ENCODE measurements at regions not wholly inside any gene's neighbourhood (a gene's known extent, or its start where the extent isn't known, plus 50 kb on each side); places are given as distances from the start of the nearest gene placed in this dataset.
"Not testable (repeated sequence)": the region's sequence is repeated elsewhere in the genome, so short reads cannot be mapped to it uniquely, and the experiment has no call there.

- H3K4me3 Mint-ChIP-seq, result no peak overlapping the region
- H3K4me1 Mint-ChIP-seq, result no peaks in the 10 kb centered on the region
- H3K9me3 Mint-ChIP-seq, result no peaks in the 10 kb centered on the region
- no peak for DNase-seq
- H3K27ac Mint-ChIP-seq, result no peak overlapping the region
- H3K36me3 Mint-ChIP-seq, result no peaks in the 10 kb centered on the region
- H3K27me3 Mint-ChIP-seq, result no peaks in the 10 kb centered on the region
These were observed 913.9 kb upstream of the NDST4 start for GRCh38 chr4:116027311-116027710.

DNA sequence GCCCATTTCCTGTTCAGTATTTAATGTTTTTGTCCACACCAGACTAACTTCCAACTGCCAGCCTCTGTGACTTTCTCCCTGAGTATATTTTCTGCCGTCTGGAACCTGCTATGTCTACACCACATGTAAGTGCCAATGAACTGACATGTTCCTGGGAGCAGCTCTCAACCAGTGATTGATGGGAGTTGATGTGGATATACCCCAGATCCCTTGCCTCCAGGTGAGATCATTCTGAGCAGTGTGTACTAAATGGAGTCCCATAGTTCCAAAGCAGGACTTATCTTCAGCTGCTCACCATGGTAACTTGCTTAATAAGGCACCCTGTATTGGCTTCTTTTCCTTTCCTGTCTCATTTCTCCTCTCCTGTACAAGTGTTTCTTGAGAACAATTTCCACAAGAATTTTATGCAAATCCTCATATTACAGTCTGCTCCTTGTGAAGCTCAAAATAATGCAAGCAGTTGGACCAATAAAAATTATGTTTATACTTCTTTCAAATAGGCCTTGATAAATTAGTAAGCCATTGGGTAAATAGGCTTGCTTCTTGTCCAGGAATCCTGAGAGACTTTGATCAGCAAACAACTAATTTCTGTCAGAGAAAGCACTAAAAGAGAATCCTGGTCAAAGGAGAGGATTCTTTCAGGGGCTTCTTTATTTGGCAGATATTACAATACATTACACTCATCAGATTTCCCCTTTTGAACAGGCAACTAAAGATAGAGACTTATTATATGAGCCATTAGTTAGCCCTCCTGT lies 911.7 kb upstream of the NDST4 start:
- no peaks in the 10 kb centered on the region for H3K36me3 Mint-ChIP-seq
- no peaks in the 10 kb centered on the region for H3K27me3 Mint-ChIP-seq
- peaks cover 2% of the 10 kb centered on the region for H3K9me3 Mint-ChIP-seq
- no peak overlapping the region for H3K4me3 Mint-ChIP-seq
- H3K27ac Mint-ChIP-seq, result no peak overlapping the region
- DNase-seq, result no peak
- no peaks in the 10 kb centered on the region for H3K4me1 Mint-ChIP-seq

GRCh38 chr4:116023049-116023448 lies 909.6 kb upstream of the NDST4 start:
- no peaks in the 10 kb centered on the region for H3K4me1 Mint-ChIP-seq
- H3K27me3 Mint-ChIP-seq, result no peaks in the 10 kb centered on the region
- H3K36me3 Mint-ChIP-seq, result no peaks in the 10 kb centered on the region
- peaks cover 7% of the 10 kb centered on the region for H3K9me3 Mint-ChIP-seq
- no peak overlapping the region for H3K4me3 Mint-ChIP-seq
- no peak for DNase-seq
- no peak overlapping the region for H3K27ac Mint-ChIP-seq

DNA sequence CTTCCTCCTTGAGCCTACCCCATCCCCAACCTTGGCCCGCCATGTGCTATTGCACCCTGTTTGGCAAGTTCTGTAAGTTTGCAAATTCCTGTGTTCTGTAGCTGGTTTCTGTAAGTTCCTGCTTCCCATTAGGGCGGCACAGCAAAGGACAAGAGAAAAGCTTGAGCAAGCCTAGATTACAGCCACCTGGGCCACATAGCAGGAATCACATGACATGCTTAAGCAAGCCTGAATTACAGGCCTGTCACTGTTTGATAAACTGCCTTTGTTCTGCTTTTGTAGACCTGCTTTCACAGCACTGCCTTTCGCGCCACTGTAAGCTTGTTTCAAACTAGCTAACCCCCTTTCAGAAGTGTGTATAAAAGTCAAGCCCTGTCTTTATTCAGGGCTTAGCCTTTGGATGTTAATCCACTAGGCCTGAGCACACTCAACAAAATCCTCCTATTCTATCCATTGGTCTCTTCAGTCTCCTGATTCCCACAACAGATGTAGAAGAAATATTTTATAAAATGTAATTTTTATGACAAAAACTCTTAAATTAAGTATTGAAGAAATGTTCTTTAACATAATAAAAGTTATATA lies 906.8 kb upstream of the NDST4 start:
- no peaks in the 10 kb centered on the region for H3K4me1 Mint-ChIP-seq
- H3K27ac Mint-ChIP-seq, result no peak overlapping the region
- peaks cover 1% of the 10 kb centered on the region for H3K36me3 Mint-ChIP-seq
- peaks cover 15% of the 10 kb centered on the region for H3K9me3 Mint-ChIP-seq
- no peak for DNase-seq
- no peak overlapping the region for H3K4me3 Mint-ChIP-seq
- no peaks in the 10 kb centered on the region for H3K27me3 Mint-ChIP-seq

DNA sequence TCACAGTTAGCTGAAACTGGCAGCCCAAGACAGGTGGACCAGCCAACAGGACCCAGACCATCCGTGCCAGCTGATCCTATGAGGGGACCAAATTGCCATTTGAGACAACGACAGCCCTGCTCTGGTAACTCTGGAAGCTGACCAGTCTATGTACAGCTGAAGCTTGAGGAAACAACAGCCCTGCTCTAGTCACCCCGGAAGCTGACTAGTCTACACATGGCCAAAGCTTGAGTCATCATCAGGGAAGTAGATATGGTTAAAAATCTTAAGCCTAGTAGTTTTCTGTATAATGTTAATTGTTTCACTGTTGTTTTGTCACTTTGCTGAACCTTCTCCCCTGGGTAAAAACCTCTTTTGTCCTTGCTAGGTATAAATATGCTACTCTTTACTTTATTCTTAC lies 905.4 kb upstream of the NDST4 start:
- Mint-ChIP-seq H3K27me3 (no peaks in the 10 kb centered on the region), H3K36me3 (peaks cover 3% of the 10 kb centered on the region), H3K4me3 (no peak overlapping the region), H3K9me3 (peaks cover 21% of the 10 kb centered on the region), H3K4me1 (no peaks in the 10 kb centered on the region), H3K27ac (no peak overlapping the region)
- no peak for DNase-seq

- Mint-ChIP-seq H3K27ac (no peak overlapping the region), H3K9me3 (peaks cover 27% of the 10 kb centered on the region), H3K27me3 (no peaks in the 10 kb centered on the region), H3K36me3 (peaks cover 3% of the 10 kb centered on the region), H3K4me3 (no peak overlapping the region), H3K4me1 (no peaks in the 10 kb centered on the region)
- DNase-seq, result no peak
These were observed 902.8 kb upstream of the NDST4 start for GRCh38 chr4:116016201-116016600.

DNA sequence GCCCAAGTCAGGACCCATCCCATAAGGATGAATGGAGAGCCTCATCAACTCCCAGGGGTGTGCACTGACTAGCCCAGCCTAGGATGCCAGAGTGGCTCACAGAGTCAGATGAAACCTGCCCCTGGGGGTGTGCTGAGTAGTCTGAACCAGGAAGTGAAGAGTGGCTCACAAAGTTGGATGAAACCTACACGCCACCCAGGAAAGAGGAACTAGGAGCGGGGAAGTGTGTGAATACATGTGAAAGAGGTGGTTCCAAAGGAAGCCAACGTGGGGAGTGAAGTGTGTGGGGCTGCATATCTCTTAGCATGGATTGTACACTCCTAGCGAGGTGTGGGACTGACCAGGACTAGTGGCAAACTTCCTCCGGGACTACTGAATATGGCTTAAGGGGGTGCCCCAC lies 902.1 kb upstream of the NDST4 start:
- Mint-ChIP-seq H3K36me3 (peaks cover 3% of the 10 kb centered on the region), H3K27me3 (no peaks in the 10 kb centered on the region), H3K9me3 (peaks cover 31% of the 10 kb centered on the region), H3K4me1 (no peaks in the 10 kb centered on the region), H3K4me3 (no peak overlapping the region), H3K27ac (no peak overlapping the region)
- no peak for DNase-seq

DNA sequence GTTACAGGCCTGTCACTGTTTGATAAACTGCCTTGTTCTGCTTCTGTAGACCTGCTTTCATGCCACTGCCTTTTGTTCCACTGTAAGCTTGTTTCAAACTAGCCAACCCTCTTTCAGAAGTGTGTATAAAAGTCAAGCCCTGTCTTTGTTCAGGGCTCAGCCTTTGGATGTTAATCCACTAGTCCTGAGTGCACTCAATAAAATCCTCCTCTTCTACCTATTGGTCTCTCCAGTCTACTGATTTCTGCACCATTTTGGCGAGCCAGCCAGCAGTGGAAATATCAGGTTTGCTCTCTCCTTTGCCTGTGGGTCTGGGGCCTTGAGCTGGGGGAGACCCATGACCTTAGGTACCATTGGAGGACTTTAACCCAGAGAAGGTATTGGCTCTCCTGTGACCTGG lies 901.6 kb upstream of the NDST4 start:
- no peak for DNase-seq
- Mint-ChIP-seq H3K9me3 (peaks cover 29% of the 10 kb centered on the region), H3K4me1 (no peaks in the 10 kb centered on the region), H3K36me3 (peaks cover 3% of the 10 kb centered on the region), H3K27me3 (no peaks in the 10 kb centered on the region), H3K27ac (no peak overlapping the region), H3K4me3 (no peak overlapping the region)

DNA sequence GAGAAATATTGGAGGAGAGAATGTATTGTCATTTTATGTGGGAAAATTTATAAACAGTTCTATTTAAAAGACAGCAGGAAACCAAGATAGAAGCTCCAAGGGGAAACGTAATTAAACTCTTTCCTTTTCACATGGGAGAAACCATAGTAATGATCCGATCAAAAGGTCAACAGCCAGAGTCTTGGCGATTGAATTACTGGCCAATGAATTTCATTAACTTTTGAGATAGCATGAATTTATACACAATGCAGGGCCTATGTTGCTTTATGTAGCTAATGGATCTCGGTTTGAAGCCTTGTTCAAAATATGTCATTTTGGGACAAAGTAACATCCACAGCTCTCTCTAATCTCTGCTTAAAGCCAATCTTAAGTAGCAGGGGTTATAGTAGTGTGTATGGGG lies 897.5 kb upstream of the NDST4 start:
- Mint-ChIP-seq H3K4me1 (no peaks in the 10 kb centered on the region), H3K27me3 (no peaks in the 10 kb centered on the region), H3K4me3 (no peak overlapping the region), H3K36me3 (peaks cover 3% of the 10 kb centered on the region), H3K27ac (no peak overlapping the region), H3K9me3 (peaks cover 23% of the 10 kb centered on the region)
- DNase-seq, result no peak

DNA sequence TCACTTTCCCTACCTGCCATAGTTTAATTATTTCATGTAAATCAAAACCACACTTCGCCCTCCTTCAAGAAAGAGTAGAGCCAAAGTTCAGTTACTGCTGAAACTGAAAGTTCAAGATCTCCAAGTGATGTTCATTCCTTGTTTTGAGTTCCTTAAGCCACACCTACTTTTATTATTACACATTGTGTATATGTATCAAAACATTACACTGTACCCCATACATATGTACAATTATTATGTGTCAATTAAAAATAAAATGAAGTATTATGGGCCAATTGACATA lies 892.3 kb upstream of the NDST4 start:
- Mint-ChIP-seq H3K4me1 (peaks cover 2% of the 10 kb centered on the region), H3K27me3 (no peaks in the 10 kb centered on the region), H3K9me3 (peaks cover 4% of the 10 kb centered on the region), H3K4me3 (no peak overlapping the region), H3K36me3 (no peaks in the 10 kb centered on the region), H3K27ac (peak overlapping the region; percentile 84)
- no peak for DNase-seq

- Mint-ChIP-seq H3K27me3 (no peaks in the 10 kb centered on the region), H3K4me3 (no peak overlapping the region), H3K27ac (peak overlapping the region; percentile 84), H3K4me1 (peaks cover 2% of the 10 kb centered on the region), H3K36me3 (no peaks in the 10 kb centered on the region), H3K9me3 (peaks cover 3% of the 10 kb centered on the region)
- DNase-seq, result no peak
These were observed 891.8 kb upstream of the NDST4 start for GRCh38 chr4:116005037-116005805.

DNA sequence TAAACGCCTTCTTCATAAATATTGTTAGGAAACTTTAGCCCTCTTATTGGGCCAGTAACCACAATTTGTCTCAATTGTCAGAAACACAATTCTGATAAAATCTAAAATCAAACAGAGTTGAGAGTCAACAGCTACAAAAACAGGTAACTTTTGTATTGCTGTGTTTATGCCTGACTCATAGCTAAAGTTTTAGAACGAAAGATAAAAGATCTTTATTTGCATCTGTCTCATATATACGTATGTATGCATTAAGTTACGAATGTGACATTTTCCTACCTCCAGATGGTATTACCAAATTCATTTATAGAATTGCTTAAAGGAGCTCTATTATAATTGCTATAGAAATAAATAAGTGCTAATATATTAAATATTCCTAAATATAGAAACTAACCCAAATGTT lies 887.9 kb upstream of the NDST4 start:
- H3K36me3 Mint-ChIP-seq, result no peaks in the 10 kb centered on the region
- H3K27me3 Mint-ChIP-seq, result no peaks in the 10 kb centered on the region
- no peak for DNase-seq
- H3K27ac Mint-ChIP-seq, result no peak overlapping the region
- no peak overlapping the region for H3K4me3 Mint-ChIP-seq
- peaks cover 3% of the 10 kb centered on the region for H3K9me3 Mint-ChIP-seq
- H3K4me1 Mint-ChIP-seq, result peaks cover 2% of the 10 kb centered on the region

DNA sequence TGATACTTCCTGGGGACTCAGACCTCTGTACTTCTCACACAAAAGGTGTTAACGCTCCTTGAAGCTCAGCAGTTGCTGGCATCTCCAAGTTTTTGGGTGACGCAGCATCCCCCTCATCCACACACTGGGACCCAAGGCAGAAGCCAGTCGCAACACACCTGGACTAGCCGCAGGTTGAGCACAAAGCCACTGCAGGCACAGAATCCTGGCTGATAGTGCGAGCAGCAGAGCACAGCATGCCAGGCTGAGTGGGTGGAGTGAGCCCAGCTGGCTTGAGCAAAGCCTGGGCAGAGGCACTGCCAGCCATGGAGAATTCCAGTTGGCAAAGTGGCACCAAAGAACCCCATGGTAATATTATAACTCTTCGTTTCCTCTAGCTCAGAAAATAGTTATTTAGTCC lies 873.2 kb upstream of the NDST4 start:
- DNase-seq, result no peak
- Mint-ChIP-seq H3K4me3 (no peak overlapping the region), H3K27me3 (no peaks in the 10 kb centered on the region), H3K4me1 (no peaks in the 10 kb centered on the region), H3K36me3 (no peaks in the 10 kb centered on the region), H3K27ac (no peak overlapping the region), H3K9me3 (no peaks in the 10 kb centered on the region)

GRCh38 chr4:115975421-115976001 lies 862.1 kb upstream of the NDST4 start:
- not testable (repeated sequence) for H3K36me3 Mint-ChIP-seq, H3K4me3 Mint-ChIP-seq, H3K27me3 Mint-ChIP-seq, H3K27ac Mint-ChIP-seq, DNase-seq, H3K4me1 Mint-ChIP-seq, H3K9me3 Mint-ChIP-seq

DNA sequence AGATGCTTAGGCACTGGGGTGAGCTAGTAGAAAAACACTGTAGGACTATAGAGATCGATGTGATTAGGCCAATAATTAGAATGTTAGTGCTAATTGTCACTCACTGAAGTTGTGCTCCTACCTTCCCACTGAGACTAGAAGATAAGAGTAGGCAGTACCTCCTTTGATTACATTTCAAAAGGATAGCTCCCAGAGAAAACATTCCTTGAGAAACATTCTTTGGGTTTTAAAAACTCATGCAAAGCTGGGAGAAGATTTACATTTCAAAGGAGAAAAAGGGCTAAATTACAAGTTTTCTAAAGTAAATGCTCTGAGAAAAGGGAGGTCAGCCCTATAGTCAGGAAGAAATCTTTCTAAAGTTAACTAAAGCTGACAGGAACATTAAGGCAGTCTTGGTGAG lies 860.3 kb upstream of the NDST4 start:
- Mint-ChIP-seq H3K27ac (no peak overlapping the region), H3K36me3 (no peaks in the 10 kb centered on the region), H3K4me1 (no peaks in the 10 kb centered on the region), H3K4me3 (no peak overlapping the region), H3K9me3 (no peaks in the 10 kb centered on the region), H3K27me3 (no peaks in the 10 kb centered on the region)
- DNase-seq, result no peak
